SK-N-SH treated with all-trans-retinoic acid at 6 μM for 48 hours (cell line): ENCODE measurements at regions not wholly inside any gene's neighbourhood (a gene's known extent, or its start where the extent isn't known, plus 50 kb on each side); places are given as distances from the start of the nearest gene placed in this dataset.

Experiments used
- CREB5 ChIP-seq: fragments of 250-450 bp; sonication (Bioruptor Pico); IDR thresholded peaks from 2 replicates; pipeline ENCODE4 v1.5.1; 2020; ENCODE audit warnings: low read depth, mild to moderate bottlenecking, moderate library complexity
- CSDC2 ChIP-seq: fragments of 250-450 bp; sonication (Bioruptor Pico); IDR thresholded peaks from 2 replicates; pipeline ENCODE4 v1.5.0; 2020; ENCODE audit warnings: mild to moderate bottlenecking, moderate library complexity
- CSRNP3 ChIP-seq: fragments of 250-450 bp; sonication (Bioruptor Pico); IDR thresholded peaks from 2 replicates; pipeline ENCODE4 v1.5.1; 2021; ENCODE audit warnings: mild to moderate bottlenecking, moderate library complexity
- ESRRG ChIP-seq: fragments of 250-450 bp; sonication (Bioruptor Pico); IDR thresholded peaks from 2 replicates; pipeline ENCODE4 v1.6.1; 2021; ENCODE audit warnings: mild to moderate bottlenecking
- ISL1 ChIP-seq: fragments of 250-450 bp; sonication (Bioruptor Pico); IDR thresholded peaks from 2 replicates; pipeline ENCODE4 v2.1.2; 2022; ENCODE audit warnings: mild to moderate bottlenecking, moderate library complexity
- PATZ1 ChIP-seq: fragments of 250-450 bp; sonication (Bioruptor Pico); IDR thresholded peaks from 2 replicates; pipeline ENCODE4 v1.8.0; 2020; ENCODE audit warnings: mild to moderate bottlenecking, moderate library complexity, borderline replicate concordance
- POU6F1 ChIP-seq: fragments of 250-450 bp; sonication (Bioruptor Pico); IDR thresholded peaks from 2 replicates; pipeline ENCODE4 v1.8.0; 2021; ENCODE audit warnings: low read depth, mild to moderate bottlenecking, moderate library complexity, borderline replicate concordance
- RARB ChIP-seq: fragments of 250-450 bp; sonication (Bioruptor Pico); IDR thresholded peaks from 2 replicates; pipeline ENCODE4 v1.8.0; 2021; ENCODE audit warnings: mild to moderate bottlenecking, moderate library complexity
- TCF4 ChIP-seq: fragments of 250-450 bp; sonication (Bioruptor Pico); IDR thresholded peaks from 2 replicates; pipeline ENCODE4 v1.8.0; 2021; ENCODE audit warnings: mild to moderate bottlenecking, moderate library complexity, borderline replicate concordance
- ZC3H10 ChIP-seq: fragments of 250-450 bp; sonication (Bioruptor Pico); IDR thresholded peaks from 2 replicates; pipeline ENCODE4 v1.5.1; 2021; ENCODE audit warnings: mild to moderate bottlenecking, moderate library complexity
- ZFP3 ChIP-seq: fragments of 250-450 bp; sonication (Bioruptor Pico); IDR thresholded peaks from 2 replicates; pipeline ENCODE4 v1.5.0; 2020; ENCODE audit warnings: mild to moderate bottlenecking, moderate library complexity
- ZFP30 ChIP-seq: fragments of 450-650 bp; formaldehyde crosslinking; IDR thresholded peaks from 2 replicates; pipeline ENCODE4 v1.5.0; 2022; ENCODE audit warnings: mild to moderate bottlenecking, moderate library complexity
- ZNF565 ChIP-seq: fragments of 450-650 bp; formaldehyde crosslinking; conservative IDR thresholded peaks from 2 replicates; pipeline ENCODE4 v1.5.0; 2020; ENCODE audit warnings: low read depth, mild to moderate bottlenecking, moderate library complexity
- ZNF8 ChIP-seq: fragments of 450-650 bp; formaldehyde crosslinking; IDR thresholded peaks from 2 replicates; pipeline ENCODE4 v1.5.0; 2020; ENCODE audit warnings: mild to moderate bottlenecking, moderate library complexity

- TF ChIP-seq CSDC2 (no peak), POU6F1 (CRISPR knock-in tag) (no peak), ZNF8 (CRISPR knock-in tag) (no peak), RARB (CRISPR knock-in tag) (no peak), ISL1 (CRISPR knock-in tag) (no peak), CREB5 (CRISPR knock-in tag) (no peak), ESRRG (CRISPR knock-in tag) (no peak), ZC3H10 (CRISPR knock-in tag) (no peak), PATZ1 (CRISPR knock-in tag) (no peak), ZFP3 (CRISPR knock-in tag) (no peak), ZNF565 (CRISPR knock-in tag) (no peak), ZFP30 (CRISPR knock-in tag) (no peak), CSRNP3 (CRISPR knock-in tag) (no peak), TCF4 (CRISPR knock-in tag) (no peak)
These were observed 129.9 kb upstream of the UBE3A start for GRCh38 chr15:25568751-25569150.
